HG02938 (cell line): ENCODE measurements at regions not wholly inside any gene's neighbourhood (a gene's known extent, or its start where the extent isn't known, plus 50 kb on each side); places are given as distances from the start of the nearest gene placed in this dataset.

Source experiments
- ATAC-seq: cut with Tn5 transposase; IDR thresholded peaks from one replicate; pipeline ENCODE4 v1.9.1; 2021; ENCODE audit warnings: mild to moderate bottlenecking, moderate library complexity; ENCODE audit not compliant: unreplicated experiment

- no peak for ATAC-seq
Measured at GRCh38 chr10:113967126-113967525, 76.5 kb upstream of the ADRB1 start.

- ATAC-seq = no peak
Measured at GRCh38 chr10:113970641-113971040, 73.0 kb upstream of the ADRB1 start.

- ATAC-seq = no peak
Measured at GRCh38 chr10:113971349-113971973, 72.2 kb upstream of the ADRB1 start.

- ATAC-seq = no peak
Measured at GRCh38 chr10:113977174-113977573, 66.5 kb upstream of the ADRB1 start.

GRCh38 chr10:113978802-113979201 lies 64.9 kb upstream of the ADRB1 start:
- no peak for ATAC-seq

- ATAC-seq = no peak
Measured at GRCh38 chr10:113979409-113979808, 64.3 kb upstream of the ADRB1 start.

GRCh38 chr10:113980408-113981087 lies 63.1 kb upstream of the ADRB1 start:
- ATAC-seq = no peak

- ATAC-seq = no peak
Measured at GRCh38 chr10:113982296-113982695, 61.4 kb upstream of the ADRB1 start.

GRCh38 chr10:113982769-113983168 lies 60.9 kb upstream of the ADRB1 start:
- ATAC-seq = peak; percentile 73

GRCh38 chr10:113983552-113983951 lies 60.1 kb upstream of the ADRB1 start:
- ATAC-seq = no peak

GRCh38 chr10:113985297-113985844 lies 58.3 kb upstream of the ADRB1 start:
- no peak for ATAC-seq

- no peak for ATAC-seq
Measured at GRCh38 chr10:113986316-113986715, 57.4 kb upstream of the ADRB1 start.

- no peak for ATAC-seq
Measured at GRCh38 chr10:113987156-113987555, 56.5 kb upstream of the ADRB1 start.

- no peak for ATAC-seq
Measured at GRCh38 chr10:113987805-113988204, 55.9 kb upstream of the ADRB1 start.

- no peak for ATAC-seq
Measured at GRCh38 chr10:113988535-113988934, 55.1 kb upstream of the ADRB1 start.

GRCh38 chr10:113991091-113991860 lies 52.4 kb upstream of the ADRB1 start:
- no peak for ATAC-seq

- no peak for ATAC-seq
Measured at GRCh38 chr10:113992471-113993011, 51.1 kb upstream of the ADRB1 start.

GRCh38 chr10:113993489-113993991 lies 50.1 kb upstream of the ADRB1 start:
- no peak for ATAC-seq
